Endothelial cell of umbilical vein (primary cell): ENCODE measurements at regions not wholly inside any gene's neighbourhood (a gene's known extent, or its start where the extent isn't known, plus 50 kb on each side); places are given as distances from the start of the nearest gene placed in this dataset.

Source experiments
- BruUV-seq: library from RNA; stranded (reverse); fragments of 400-500 nt; replicated peaks from 2 replicates; lab custom pipeline; 2021; lab: Mats Ljungman, UMichigan
- CTCF ChIA-PET: fragments of 300-600, 350-600 bp; sonication (Branson Sonifier 250); formaldehyde crosslinking; loops from one replicate; lab custom pipeline; 2021; ENCODE audit warnings: antibody characterized with exemption, inconsistent platforms; lab: Charles Lee
- POLR2A ChIA-PET: fragments of 300-600, 350-600 bp; sonication (Branson Sonifier 250); formaldehyde crosslinking; loops from one replicate; lab custom pipeline; 2021; ENCODE audit warnings: antibody characterized with exemption, inconsistent platforms; lab: Charles Lee
- DNase-seq: peaks from one replicate; pipeline ENCODE4 v3.0.0-alpha.2; 2011; ENCODE audit warnings: low read depth, low spot score
- FAIRE-seq: peaks from 2 replicates; lab custom pipeline; 2011; peaks lifted over from hg19 to GRCh38; lab: Jason Lieb, UNC
- H2AFZ ChIP-seq: 2 replicates; pipeline ENCODE4 v1.6.0; 2012; ENCODE audit warnings: low read depth, low read length, control low read depth, inconsistent platforms
- H3K27ac ChIP-seq: 2 replicates; pipeline ENCODE4 v1.5.1; 2011; ENCODE audit warnings: low read depth, mild to moderate bottlenecking, control low read depth, low read length, moderate library complexity; ENCODE audit not compliant: insufficient read depth
- H3K27me3 ChIP-seq, 2 experiments: 2 replicates each; pipeline versions ENCODE4 v1.6.0 to v1.6.1; 2011; ENCODE audit warnings: low read length in 2 of 2, mixed read lengths in 1 of 2; ENCODE audit not compliant: control insufficient read depth in 2 of 2, insufficient read depth in 2 of 2
- H3K36me3 ChIP-seq, 2 experiments: 2 replicates in 1 of 2; 3 replicates in 1 of 2; pipeline ENCODE4 v1.5.1; 2011; ENCODE audit warnings: low read length in 2 of 2, mild to moderate bottlenecking in 1 of 2, moderate library complexity in 1 of 2; ENCODE audit not compliant: control insufficient read depth in 2 of 2, insufficient read depth in 2 of 2; ENCODE audit errors: extremely low read depth in 1 of 2
- H3K4me1 ChIP-seq: 3 replicates; pipeline ENCODE4 v1.5.1; 2011; ENCODE audit warnings: mild to moderate bottlenecking, low read length; ENCODE audit not compliant: control insufficient read depth, insufficient read depth; ENCODE audit errors: extremely low read depth
- H3K4me2 ChIP-seq: 2 replicates; pipeline ENCODE4 v1.6.1; 2011; ENCODE audit warnings: low read length, control low read depth, mixed read lengths; ENCODE audit not compliant: insufficient read depth
- H3K4me3 ChIP-seq, 3 experiments: fragments of 200-600 bp in 1 of 3; sonication (generic), shearing (Covaris generic) in 1 of 3; replicated peaks in 1 of 3; 2 replicates each; pipeline ENCODE4 v1.5.1; 2011 to 2016; ENCODE audit warnings: control low read depth in 3 of 3, low read length in 3 of 3, mild to moderate bottlenecking in 2 of 3, inconsistent platforms in 1 of 3, low read depth in 1 of 3, moderate library complexity in 1 of 3; ENCODE audit not compliant: insufficient read depth in 1 of 3
- H3K79me2 ChIP-seq: 2 replicates; pipeline ENCODE4 v1.6.0; 2012; ENCODE audit warnings: low read length, inconsistent platforms; ENCODE audit not compliant: control insufficient read depth, insufficient read depth
- H3K9ac ChIP-seq: replicated peaks from 2 replicates; pipeline ENCODE3; 2011; ENCODE audit warnings: low read length, control low read depth; ENCODE audit not compliant: insufficient read depth; ENCODE audit errors: extremely low read depth
- H3K9me1 ChIP-seq: replicated peaks from 3 replicates; pipeline ENCODE4 v1.6.0; 2011; ENCODE audit warnings: mild to moderate bottlenecking, low read length; ENCODE audit not compliant: control insufficient read depth, insufficient read depth; ENCODE audit errors: extremely low read depth
- H3K9me3 ChIP-seq: replicated peaks from 2 replicates; pipeline ENCODE4 v1.5.1; 2012; ENCODE audit warnings: low read length, inconsistent platforms; ENCODE audit not compliant: control insufficient read depth, insufficient read depth
- H4K20me1 ChIP-seq: replicated peaks from 2 replicates; pipeline ENCODE3; 2011; ENCODE audit warnings: mild to moderate bottlenecking, low read length; ENCODE audit not compliant: control insufficient read depth, insufficient read depth; ENCODE audit errors: extremely low read depth
- EZH2 ChIP-seq: IDR thresholded peaks from 2 replicates; pipeline ENCODE4 v1.6.1; 2012; ENCODE audit warnings: borderline replicate concordance, low read depth, mild to moderate bottlenecking, moderate library complexity, low read length, inconsistent platforms; ENCODE audit not compliant: severe bottlenecking
- FOS ChIP-seq: IDR thresholded peaks from 2 replicates; pipeline ENCODE4 v1.6.1; 2011; ENCODE audit warnings: mild to moderate bottlenecking, low read length, moderate library complexity, borderline replicate concordance; ENCODE audit not compliant: insufficient read depth
- GATA2 ChIP-seq: IDR thresholded peaks from 2 replicates; pipeline ENCODE4 v1.7.0; 2011; ENCODE audit warnings: low read depth, mild to moderate bottlenecking, moderate library complexity, mixed read lengths, low read length; ENCODE audit not compliant: insufficient read length, insufficient read depth
- JUN ChIP-seq: IDR thresholded peaks from 2 replicates; pipeline ENCODE4 v1.6.1; 2011; ENCODE audit warnings: borderline replicate concordance, low read depth; ENCODE audit not compliant: insufficient read length, insufficient read depth
- MYC ChIP-seq: IDR thresholded peaks from one replicate; pipeline ENCODE4 v1.6.1; 2011; ENCODE audit warnings: mild to moderate bottlenecking, low read depth, low read length
- POLR2A ChIP-seq: IDR thresholded peaks from 2 replicates; pipeline ENCODE4 v1.6.1; 2012; ENCODE audit warnings: low read depth, mild to moderate bottlenecking, control low read depth, low read length
- POLR2AphosphoS5 ChIP-seq: IDR thresholded peaks from 2 replicates; pipeline ENCODE4 v1.6.1; 2012; ENCODE audit warnings: low read depth, mild to moderate bottlenecking, control low read depth, low read length, moderate library complexity; ENCODE audit not compliant: insufficient read depth
- dilution Hi-C: fragments of 300-500 bp; cut with MboI; formaldehyde crosslinking; loops from one replicate; pipeline ENCODE4 v1.15.0; 2019; ENCODE audit warnings: low sequenced_read_pairs; ENCODE audit not compliant: extremely low pct_ligation_motif_present
- intact Hi-C: fragments of 100-400 bp; cut with micrococcal nuclease; formaldehyde crosslinking; loops from one replicate; pipeline ENCODE4 v1.10.0; 2022
- TF ChIP-seq, protein P1 (sequence below), 2 donors: IDR thresholded peaks; 1 replicate in 1 of 2; 2 replicates in 1 of 2; pipeline ENCODE4 v1.5.1; 2011; ENCODE audit warnings: low read length in 2 of 2, mild to moderate bottlenecking in 2 of 2, moderate library complexity in 2 of 2, control low read depth in 1 of 2, inconsistent platforms in 1 of 2, low read depth in 1 of 2; ENCODE audit not compliant: insufficient read depth in 1 of 2; ENCODE audit errors: extremely low read depth in 1 of 2
- TF ChIP-seq, protein P2 (sequence below): IDR thresholded peaks from 2 replicates; pipeline ENCODE4 v1.6.1; 2011; ENCODE audit not compliant: insufficient read depth, insufficient read length

DNA sequence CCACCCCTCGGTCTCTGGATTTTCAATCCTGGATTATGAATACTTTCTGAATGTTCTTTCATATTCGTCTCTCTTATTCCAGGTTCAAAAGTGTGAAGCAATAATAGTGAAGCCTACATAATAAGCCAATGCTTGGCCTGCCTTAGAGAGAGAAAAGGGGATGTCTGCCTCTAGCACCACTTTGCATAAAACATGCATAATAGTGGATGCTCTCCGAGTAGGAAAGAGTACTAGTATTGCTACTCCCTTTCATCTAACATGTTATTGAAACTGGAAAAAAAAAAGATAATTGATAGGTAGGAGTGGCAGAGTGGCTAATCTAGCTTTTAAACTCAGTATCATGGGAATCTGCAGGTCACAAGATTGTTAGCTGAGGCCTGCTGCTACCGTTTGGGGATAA is 158.1 kb downstream of the SPATA31D1 start:
- Histone ChIP-seq H3K9ac (no peak overlapping the region), H3K4me2 (no peak overlapping the region), H3K27me3 (no peaks in the 10 kb centered on the region), H3K9me3 (no peaks in the 10 kb centered on the region), H3K36me3 (no peaks in the 10 kb centered on the region), H3K4me1 (no peaks in the 10 kb centered on the region), H3K4me3 (no peak overlapping the region), H4K20me1 (no peaks in the 10 kb centered on the region), H2AFZ (no peak overlapping the region), H3K79me2 (no peaks in the 10 kb centered on the region), H3K27ac (no peak overlapping the region), H3K9me1 (no peaks in the 10 kb centered on the region)
- CTCF ChIA-PET = no interaction called here
- no TSS peak for BruUV-seq
- POLR2A ChIA-PET = no interaction called here
- FAIRE-seq (no peak), DNase-seq (no peak)
- no peak for TF ChIP-seq MYC
- intact Hi-C loops (no loop called here), dilution Hi-C loops (no loop called here)

DNA sequence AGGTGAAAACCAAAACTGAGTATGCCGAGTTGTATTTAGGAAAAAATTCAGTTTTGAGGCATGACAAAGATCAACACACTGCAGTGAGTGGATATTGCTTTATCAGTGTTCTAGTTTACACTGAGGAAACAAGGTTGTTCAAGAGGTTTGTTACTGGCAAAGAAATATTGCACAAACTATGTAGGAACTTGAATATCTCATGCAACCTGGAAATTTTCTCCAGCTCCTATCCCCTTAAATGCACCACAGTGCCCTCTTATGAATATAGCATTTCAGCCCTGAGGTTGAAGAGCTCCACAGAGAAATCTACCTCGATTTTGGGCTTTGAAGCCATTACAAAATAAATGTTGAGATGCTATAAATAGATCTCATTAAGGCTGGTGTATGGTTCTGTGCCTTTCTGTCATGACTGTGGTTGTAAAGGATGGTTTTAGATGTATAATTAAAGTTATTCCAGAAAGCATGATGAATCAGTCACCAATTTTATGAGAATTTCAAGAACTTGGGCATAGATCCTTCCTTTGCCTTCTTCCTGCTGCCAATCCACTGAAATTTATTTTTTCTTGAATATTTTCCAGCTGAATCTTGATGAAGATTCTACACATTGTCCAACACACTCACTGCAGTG is 159.3 kb downstream of the SPATA31D1 start:
- no peak for DNase-seq

More for the DNA sequence above, 159.3 kb downstream of the SPATA31D1 start:
- H4K20me1 ChIP-seq = no peaks in the 10 kb centered on the region
- H2AFZ ChIP-seq = no peak overlapping the region
- H3K4me2 ChIP-seq = no peak overlapping the region
- dilution Hi-C loops = no loop called here
- TF ChIP-seq, protein P1, sequence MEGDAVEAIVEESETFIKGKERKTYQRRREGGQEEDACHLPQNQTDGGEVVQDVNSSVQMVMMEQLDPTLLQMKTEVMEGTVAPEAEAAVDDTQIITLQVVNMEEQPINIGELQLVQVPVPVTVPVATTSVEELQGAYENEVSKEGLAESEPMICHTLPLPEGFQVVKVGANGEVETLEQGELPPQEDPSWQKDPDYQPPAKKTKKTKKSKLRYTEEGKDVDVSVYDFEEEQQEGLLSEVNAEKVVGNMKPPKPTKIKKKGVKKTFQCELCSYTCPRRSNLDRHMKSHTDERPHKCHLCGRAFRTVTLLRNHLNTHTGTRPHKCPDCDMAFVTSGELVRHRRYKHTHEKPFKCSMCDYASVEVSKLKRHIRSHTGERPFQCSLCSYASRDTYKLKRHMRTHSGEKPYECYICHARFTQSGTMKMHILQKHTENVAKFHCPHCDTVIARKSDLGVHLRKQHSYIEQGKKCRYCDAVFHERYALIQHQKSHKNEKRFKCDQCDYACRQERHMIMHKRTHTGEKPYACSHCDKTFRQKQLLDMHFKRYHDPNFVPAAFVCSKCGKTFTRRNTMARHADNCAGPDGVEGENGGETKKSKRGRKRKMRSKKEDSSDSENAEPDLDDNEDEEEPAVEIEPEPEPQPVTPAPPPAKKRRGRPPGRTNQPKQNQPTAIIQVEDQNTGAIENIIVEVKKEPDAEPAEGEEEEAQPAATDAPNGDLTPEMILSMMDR (IDR thresholded peaks at IDR 0.05; ENCODE audit: extremely low read depth in 1 of 2, insufficient read depth in 1 of 2, low read depth in 1 of 2, low read length in 2 of 2) = no peak
- TF ChIP-seq FOS = no peak
- no peak for TF ChIP-seq POLR2AphosphoS5
- no peak for TF ChIP-seq POLR2A
- no peak for TF ChIP-seq EZH2
- TF ChIP-seq MYC = no peak
- TF ChIP-seq GATA2 = no peak
- TF ChIP-seq, protein P2, sequence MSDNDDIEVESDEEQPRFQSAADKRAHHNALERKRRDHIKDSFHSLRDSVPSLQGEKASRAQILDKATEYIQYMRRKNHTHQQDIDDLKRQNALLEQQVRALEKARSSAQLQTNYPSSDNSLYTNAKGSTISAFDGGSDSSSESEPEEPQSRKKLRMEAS = no peak
- no peak for TF ChIP-seq JUN
- FAIRE-seq = no peak
- no peaks in the 10 kb centered on the region for H3K27me3 ChIP-seq
- ChIA-PET POLR2A (no interaction called here), CTCF (no interaction called here)
- H3K4me1 ChIP-seq = no peaks in the 10 kb centered on the region
- no peak overlapping the region for H3K27ac ChIP-seq
- intact Hi-C loops = no loop called here
- H3K9ac ChIP-seq = no peak overlapping the region
- no TSS peak for BruUV-seq
- no peaks in the 10 kb centered on the region for H3K9me3 ChIP-seq
- no peaks in the 10 kb centered on the region for H3K9me1 ChIP-seq
- H3K79me2 ChIP-seq = no peaks in the 10 kb centered on the region
- H3K36me3 ChIP-seq = no peaks in the 10 kb centered on the region
- H3K4me3 ChIP-seq = no peak overlapping the region
